ENCODE measurements at regions not wholly inside any gene's neighbourhood (a gene's known extent, or its start where the extent isn't known, plus 50 kb on each side); places are given as distances from the start of the nearest gene placed in this dataset.

GRCh38 chr7:69095127-69095526 lies 503.1 kb upstream of the AUTS2 start:
- H3K9me3 Mint-ChIP-seq, result peaks cover 100% of the 10 kb centered on the region
- TF ChIP-seq EZH2phosphoT487 (IDR thresholded peaks at IDR 0.05; ENCODE audit: unreplicated experiment) (no peak), ZNF114 (CRISPR knock-in tag; IDR thresholded peaks at IDR 0.05) (no peak)
- no peak overlapping the region for H3K27ac Mint-ChIP-seq
- Histone ChIP-seq H2AFZ (no peak overlapping the region), H3K36me3 (ENCODE audit: insufficient read depth) (no peaks in the 10 kb centered on the region), H3K4me3 (no peak overlapping the region), H3K9me2 (ENCODE audit: insufficient read depth) (no peaks in the 10 kb centered on the region), H3K4me2 (no peak overlapping the region), H3K27ac (ENCODE audit: low read depth) (no peak overlapping the region), H3K79me2 (replicated peaks; ENCODE audit: insufficient read depth) (no peaks in the 10 kb centered on the region), H3K4me1 (ENCODE audit: insufficient read depth) (no peaks in the 10 kb centered on the region), H3K27me3 (ENCODE audit: insufficient read depth) (no peaks in the 10 kb centered on the region), H4K20me1 (replicated peaks; ENCODE audit: insufficient read depth) (no peaks in the 10 kb centered on the region), H3F3A (replicated peaks; ENCODE audit: low read depth) (no peaks in the 10 kb centered on the region)
- peaks cover 2% of the 10 kb centered on the region for H3K27me3 Mint-ChIP-seq (ENCODE audit: insufficient read depth, low read depth, poor library complexity)
- H3K4me1 Mint-ChIP-seq, result no peaks in the 10 kb centered on the region
- ATAC-seq (no peak), DNase-seq (ENCODE audit: low spot score) (no peak)
- peaks cover 40% of the 10 kb centered on the region for H3K36me3 Mint-ChIP-seq (ENCODE audit: low read depth)
- H3K4me3 Mint-ChIP-seq, result no peak overlapping the region

GRCh38 chr7:69095649-69096048 lies 502.6 kb upstream of the AUTS2 start:
- Mint-ChIP-seq H3K9me3 (peaks cover 100% of the 10 kb centered on the region), H3K27me3 (ENCODE audit: insufficient read depth, low read depth, poor library complexity) (peaks cover 2% of the 10 kb centered on the region), H3K36me3 (ENCODE audit: low read depth) (peaks cover 36% of the 10 kb centered on the region), H3K27ac (no peak overlapping the region), H3K4me1 (no peaks in the 10 kb centered on the region), H3K4me3 (no peak overlapping the region)
- Histone ChIP-seq H3K4me3 (no peak overlapping the region), H3K4me1 (ENCODE audit: insufficient read depth) (no peaks in the 10 kb centered on the region), H3K27ac (ENCODE audit: low read depth) (no peak overlapping the region), H3F3A (replicated peaks; ENCODE audit: low read depth) (no peaks in the 10 kb centered on the region), H4K20me1 (replicated peaks; ENCODE audit: insufficient read depth) (no peaks in the 10 kb centered on the region), H3K9me2 (ENCODE audit: insufficient read depth) (no peaks in the 10 kb centered on the region), H3K27me3 (ENCODE audit: insufficient read depth) (no peaks in the 10 kb centered on the region), H3K36me3 (ENCODE audit: insufficient read depth) (no peaks in the 10 kb centered on the region), H3K4me2 (no peak overlapping the region), H3K79me2 (replicated peaks; ENCODE audit: insufficient read depth) (no peaks in the 10 kb centered on the region), H2AFZ (no peak overlapping the region)
- ATAC-seq (no peak), DNase-seq (ENCODE audit: low spot score) (no peak)
- TF ChIP-seq EZH2phosphoT487 (IDR thresholded peaks at IDR 0.05; ENCODE audit: unreplicated experiment) (no peak), NANOG (IDR thresholded peaks at IDR 0.05; ENCODE audit: borderline replicate concordance) (no peak), STAT1 (IDR thresholded peaks at IDR 0.05; ENCODE audit: unreplicated experiment) (no peak), ZNF331 (CRISPR knock-in tag; IDR thresholded peaks at IDR 0.05; ENCODE audit: low read depth) (no peak), CREB1 (CRISPR knock-in tag; IDR thresholded peaks at IDR 0.05; ENCODE audit: low read depth) (no peak), EZH2 (IDR thresholded peaks at IDR 0.05; ENCODE audit: low read depth, unreplicated experiment) (no peak), POLR2AphosphoS5 (IDR thresholded peaks at IDR 0.05; ENCODE audit: low read depth) (no peak), JUNB (IDR thresholded peaks at IDR 0.05; ENCODE audit: unreplicated experiment) (no peak), ZNF114 (CRISPR knock-in tag; IDR thresholded peaks at IDR 0.05) (no peak)
- TF ChIP-seq, protein P1, sequence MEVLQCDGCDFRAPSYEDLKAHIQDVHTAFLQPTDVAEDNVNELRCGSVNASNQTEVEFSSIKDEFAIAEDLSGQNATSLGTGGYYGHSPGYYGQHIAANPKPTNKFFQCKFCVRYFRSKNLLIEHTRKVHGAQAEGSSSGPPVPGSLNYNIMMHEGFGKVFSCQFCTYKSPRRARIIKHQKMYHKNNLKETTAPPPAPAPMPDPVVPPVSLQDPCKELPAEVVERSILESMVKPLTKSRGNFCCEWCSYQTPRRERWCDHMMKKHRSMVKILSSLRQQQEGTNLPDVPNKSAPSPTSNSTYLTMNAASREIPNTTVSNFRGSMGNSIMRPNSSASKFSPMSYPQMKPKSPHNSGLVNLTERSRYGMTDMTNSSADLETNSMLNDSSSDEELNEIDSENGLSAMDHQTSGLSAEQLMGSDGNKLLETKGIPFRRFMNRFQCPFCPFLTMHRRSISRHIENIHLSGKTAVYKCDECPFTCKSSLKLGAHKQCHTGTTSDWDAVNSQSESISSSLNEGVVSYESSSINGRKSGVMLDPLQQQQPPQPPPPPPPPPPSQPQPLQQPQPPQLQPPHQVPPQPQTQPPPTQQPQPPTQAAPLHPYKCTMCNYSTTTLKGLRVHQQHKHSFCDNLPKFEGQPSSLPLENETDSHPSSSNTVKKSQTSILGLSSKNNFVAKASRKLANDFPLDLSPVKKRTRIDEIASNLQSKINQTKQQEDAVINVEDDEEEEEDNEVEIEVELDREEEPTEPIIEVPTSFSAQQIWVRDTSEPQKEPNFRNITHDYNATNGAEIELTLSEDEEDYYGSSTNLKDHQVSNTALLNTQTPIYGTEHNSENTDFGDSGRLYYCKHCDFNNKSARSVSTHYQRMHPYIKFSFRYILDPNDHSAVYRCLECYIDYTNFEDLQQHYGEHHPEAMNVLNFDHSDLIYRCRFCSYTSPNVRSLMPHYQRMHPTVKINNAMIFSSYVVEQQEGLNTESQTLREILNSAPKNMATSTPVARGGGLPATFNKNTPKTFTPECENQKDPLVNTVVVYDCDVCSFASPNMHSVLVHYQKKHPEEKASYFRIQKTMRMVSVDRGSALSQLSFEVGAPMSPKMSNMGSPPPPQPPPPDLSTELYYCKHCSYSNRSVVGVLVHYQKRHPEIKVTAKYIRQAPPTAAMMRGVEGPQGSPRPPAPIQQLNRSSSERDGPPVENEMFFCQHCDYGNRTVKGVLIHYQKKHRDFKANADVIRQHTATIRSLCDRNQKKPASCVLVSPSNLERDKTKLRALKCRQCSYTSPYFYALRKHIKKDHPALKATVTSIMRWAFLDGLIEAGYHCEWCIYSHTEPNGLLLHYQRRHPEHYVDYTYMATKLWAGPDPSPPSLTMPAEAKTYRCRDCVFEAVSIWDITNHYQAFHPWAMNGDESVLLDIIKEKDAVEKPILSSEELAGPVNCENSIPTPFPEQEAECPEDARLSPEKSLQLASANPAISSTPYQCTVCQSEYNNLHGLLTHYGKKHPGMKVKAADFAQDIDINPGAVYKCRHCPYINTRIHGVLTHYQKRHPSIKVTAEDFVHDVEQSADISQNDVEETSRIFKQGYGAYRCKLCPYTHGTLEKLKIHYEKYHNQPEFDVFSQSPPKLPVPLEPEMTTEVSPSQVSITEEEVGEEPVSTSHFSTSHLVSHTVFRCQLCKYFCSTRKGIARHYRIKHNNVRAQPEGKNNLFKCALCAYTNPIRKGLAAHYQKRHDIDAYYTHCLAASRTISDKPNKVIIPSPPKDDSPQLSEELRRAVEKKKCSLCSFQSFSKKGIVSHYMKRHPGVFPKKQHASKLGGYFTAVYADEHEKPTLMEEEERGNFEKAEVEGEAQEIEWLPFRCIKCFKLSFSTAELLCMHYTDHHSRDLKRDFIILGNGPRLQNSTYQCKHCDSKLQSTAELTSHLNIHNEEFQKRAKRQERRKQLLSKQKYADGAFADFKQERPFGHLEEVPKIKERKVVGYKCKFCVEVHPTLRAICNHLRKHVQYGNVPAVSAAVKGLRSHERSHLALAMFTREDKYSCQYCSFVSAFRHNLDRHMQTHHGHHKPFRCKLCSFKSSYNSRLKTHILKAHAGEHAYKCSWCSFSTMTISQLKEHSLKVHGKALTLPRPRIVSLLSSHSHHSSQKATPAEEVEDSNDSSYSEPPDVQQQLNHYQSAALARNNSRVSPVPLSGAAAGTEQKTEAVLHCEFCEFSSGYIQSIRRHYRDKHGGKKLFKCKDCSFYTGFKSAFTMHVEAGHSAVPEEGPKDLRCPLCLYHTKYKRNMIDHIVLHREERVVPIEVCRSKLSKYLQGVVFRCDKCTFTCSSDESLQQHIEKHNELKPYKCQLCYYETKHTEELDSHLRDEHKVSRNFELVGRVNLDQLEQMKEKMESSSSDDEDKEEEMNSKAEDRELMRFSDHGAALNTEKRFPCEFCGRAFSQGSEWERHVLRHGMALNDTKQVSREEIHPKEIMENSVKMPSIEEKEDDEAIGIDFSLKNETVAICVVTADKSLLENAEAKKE (CRISPR knock-in tag; IDR thresholded peaks at IDR 0.05), result no peak
- TF ChIP-seq, protein P2, sequence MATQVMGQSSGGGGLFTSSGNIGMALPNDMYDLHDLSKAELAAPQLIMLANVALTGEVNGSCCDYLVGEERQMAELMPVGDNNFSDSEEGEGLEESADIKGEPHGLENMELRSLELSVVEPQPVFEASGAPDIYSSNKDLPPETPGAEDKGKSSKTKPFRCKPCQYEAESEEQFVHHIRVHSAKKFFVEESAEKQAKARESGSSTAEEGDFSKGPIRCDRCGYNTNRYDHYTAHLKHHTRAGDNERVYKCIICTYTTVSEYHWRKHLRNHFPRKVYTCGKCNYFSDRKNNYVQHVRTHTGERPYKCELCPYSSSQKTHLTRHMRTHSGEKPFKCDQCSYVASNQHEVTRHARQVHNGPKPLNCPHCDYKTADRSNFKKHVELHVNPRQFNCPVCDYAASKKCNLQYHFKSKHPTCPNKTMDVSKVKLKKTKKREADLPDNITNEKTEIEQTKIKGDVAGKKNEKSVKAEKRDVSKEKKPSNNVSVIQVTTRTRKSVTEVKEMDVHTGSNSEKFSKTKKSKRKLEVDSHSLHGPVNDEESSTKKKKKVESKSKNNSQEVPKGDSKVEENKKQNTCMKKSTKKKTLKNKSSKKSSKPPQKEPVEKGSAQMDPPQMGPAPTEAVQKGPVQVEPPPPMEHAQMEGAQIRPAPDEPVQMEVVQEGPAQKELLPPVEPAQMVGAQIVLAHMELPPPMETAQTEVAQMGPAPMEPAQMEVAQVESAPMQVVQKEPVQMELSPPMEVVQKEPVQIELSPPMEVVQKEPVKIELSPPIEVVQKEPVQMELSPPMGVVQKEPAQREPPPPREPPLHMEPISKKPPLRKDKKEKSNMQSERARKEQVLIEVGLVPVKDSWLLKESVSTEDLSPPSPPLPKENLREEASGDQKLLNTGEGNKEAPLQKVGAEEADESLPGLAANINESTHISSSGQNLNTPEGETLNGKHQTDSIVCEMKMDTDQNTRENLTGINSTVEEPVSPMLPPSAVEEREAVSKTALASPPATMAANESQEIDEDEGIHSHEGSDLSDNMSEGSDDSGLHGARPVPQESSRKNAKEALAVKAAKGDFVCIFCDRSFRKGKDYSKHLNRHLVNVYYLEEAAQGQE (IDR thresholded peaks at IDR 0.05; ENCODE audit: unreplicated experiment), result no peak
- TF ChIP-seq, protein P3, sequence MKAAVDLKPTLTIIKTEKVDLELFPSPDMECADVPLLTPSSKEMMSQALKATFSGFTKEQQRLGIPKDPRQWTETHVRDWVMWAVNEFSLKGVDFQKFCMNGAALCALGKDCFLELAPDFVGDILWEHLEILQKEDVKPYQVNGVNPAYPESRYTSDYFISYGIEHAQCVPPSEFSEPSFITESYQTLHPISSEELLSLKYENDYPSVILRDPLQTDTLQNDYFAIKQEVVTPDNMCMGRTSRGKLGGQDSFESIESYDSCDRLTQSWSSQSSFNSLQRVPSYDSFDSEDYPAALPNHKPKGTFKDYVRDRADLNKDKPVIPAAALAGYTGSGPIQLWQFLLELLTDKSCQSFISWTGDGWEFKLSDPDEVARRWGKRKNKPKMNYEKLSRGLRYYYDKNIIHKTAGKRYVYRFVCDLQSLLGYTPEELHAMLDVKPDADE (IDR thresholded peaks at IDR 0.05), result no peak
